SH-SY5Y (cell line): ENCODE measurements at regions not wholly inside any gene's neighbourhood (a gene's known extent, or its start where the extent isn't known, plus 50 kb on each side); places are given as distances from the start of the nearest gene placed in this dataset.

ENCODE experiments used
- GATA2 ChIP-seq: IDR thresholded peaks from 2 replicates; pipeline ENCODE4 v1.6.1; 2011; ENCODE audit warnings: mild to moderate bottlenecking, low read depth, low read length
- GATA3 ChIP-seq: IDR thresholded peaks from 2 replicates; pipeline ENCODE4 v1.6.1; 2011; ENCODE audit warnings: low read depth, mild to moderate bottlenecking, low read length, moderate library complexity

- no peak for TF ChIP-seq GATA3
- TF ChIP-seq GATA2 = no peak
These were observed 321.6 kb downstream of the DSEL start for GRCh38 chr18:67194886-67195285.

GRCh38 chr18:67192535-67192934, 324.0 kb downstream of the DSEL start:
- TF ChIP-seq GATA2 (no peak), GATA3 (no peak)

GRCh38 chr18:67183398-67183797, 333.1 kb downstream of the DSEL start:
- TF ChIP-seq GATA3 (no peak), GATA2 (no peak)

- TF ChIP-seq GATA3 (no peak), GATA2 (no peak)
These were observed 336.8 kb downstream of the DSEL start for GRCh38 chr18:67179726-67180125.

- TF ChIP-seq GATA3 = no peak
- TF ChIP-seq GATA2 = no peak
These were observed 356.9 kb downstream of the DSEL start for GRCh38 chr18:67159662-67160061.

- TF ChIP-seq GATA2 = no peak
- TF ChIP-seq GATA3 = no peak
These were observed 361.5 kb downstream of the DSEL start for GRCh38 chr18:67154979-67155378.

GRCh38 chr18:67151366-67151765, 365.2 kb downstream of the DSEL start:
- TF ChIP-seq GATA3 (no peak), GATA2 (no peak)

- TF ChIP-seq GATA3 (no peak), GATA2 (no peak)
These were observed 370.8 kb downstream of the DSEL start for GRCh38 chr18:67145586-67146292.

- TF ChIP-seq GATA3 (no peak), GATA2 (no peak)
These were observed 372.2 kb downstream of the DSEL start for GRCh38 chr18:67144329-67144728.

- TF ChIP-seq GATA2 (no peak), GATA3 (no peak)
These were observed 373.5 kb downstream of the DSEL start for GRCh38 chr18:67143028-67143427.

- no peak for TF ChIP-seq GATA3
- TF ChIP-seq GATA2 = no peak
These were observed 373.9 kb downstream of the DSEL start for GRCh38 chr18:67142604-67143003.

GRCh38 chr18:67140495-67140894, 376.0 kb downstream of the DSEL start:
- no peak for TF ChIP-seq GATA2
- TF ChIP-seq GATA3 = no peak

GRCh38 chr18:67139899-67140298, 376.6 kb downstream of the DSEL start:
- TF ChIP-seq GATA2 (no peak), GATA3 (no peak)

GRCh38 chr18:67135981-67136380, 380.5 kb downstream of the DSEL start:
- TF ChIP-seq GATA2 (no peak), GATA3 (no peak)

- no peak for TF ChIP-seq GATA3
- no peak for TF ChIP-seq GATA2
These were observed 381.6 kb downstream of the DSEL start for GRCh38 chr18:67134911-67135310.

GRCh38 chr18:67133669-67134068, 382.9 kb downstream of the DSEL start:
- TF ChIP-seq GATA3 (no peak), GATA2 (no peak)

GRCh38 chr18:67132919-67133318, 383.6 kb downstream of the DSEL start:
- TF ChIP-seq GATA3 = no peak
- no peak for TF ChIP-seq GATA2
